ENCODE measurements at regions not wholly inside any gene's neighbourhood (a gene's known extent, or its start where the extent isn't known, plus 50 kb on each side); places are given as distances from the start of the nearest gene placed in this dataset.
"Not testable (repeated sequence)": the region's sequence is repeated elsewhere in the genome, so short reads cannot be mapped to it uniquely, and the experiment has no call there.

DNA sequence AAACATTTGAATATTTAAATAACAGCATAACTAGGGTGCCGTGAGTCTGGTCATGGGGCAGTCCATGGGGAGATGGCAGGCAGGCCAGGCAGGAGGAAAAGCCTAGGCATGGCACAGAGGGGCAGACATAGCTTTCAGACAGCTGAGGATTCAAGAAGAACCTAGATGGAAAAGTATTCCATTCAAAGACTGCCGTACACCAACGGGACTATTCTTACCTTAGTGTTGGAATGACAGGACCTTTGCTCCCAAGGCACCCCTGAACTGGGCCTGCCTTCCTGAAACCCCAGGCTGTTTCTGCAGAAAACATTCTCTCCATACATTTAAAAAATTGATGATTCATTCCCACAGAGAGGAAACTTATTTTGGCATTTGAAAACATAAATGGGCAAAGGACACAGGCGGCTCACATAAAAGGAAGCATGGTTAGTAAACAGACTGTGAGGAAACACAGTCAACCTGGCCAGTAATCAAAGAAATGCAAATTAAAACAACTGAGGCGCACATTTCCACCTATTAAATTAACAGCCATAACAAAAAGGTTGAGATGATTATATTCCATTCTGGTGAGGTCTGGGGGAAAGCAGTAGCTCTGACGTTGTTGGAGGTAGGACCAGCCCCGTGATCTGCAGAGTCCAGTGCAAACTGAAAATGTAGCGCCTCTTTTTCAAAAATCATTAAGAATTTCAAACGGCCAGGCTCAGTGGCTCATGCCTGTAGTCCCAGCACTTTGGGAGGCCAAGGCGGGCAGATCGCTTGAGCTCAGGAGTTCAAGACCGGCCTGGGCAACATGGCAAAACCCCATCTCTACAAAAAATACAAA lies 71.3 kb upstream of the SMAD3 start:
- TF ChIP-seq, protein P1, sequence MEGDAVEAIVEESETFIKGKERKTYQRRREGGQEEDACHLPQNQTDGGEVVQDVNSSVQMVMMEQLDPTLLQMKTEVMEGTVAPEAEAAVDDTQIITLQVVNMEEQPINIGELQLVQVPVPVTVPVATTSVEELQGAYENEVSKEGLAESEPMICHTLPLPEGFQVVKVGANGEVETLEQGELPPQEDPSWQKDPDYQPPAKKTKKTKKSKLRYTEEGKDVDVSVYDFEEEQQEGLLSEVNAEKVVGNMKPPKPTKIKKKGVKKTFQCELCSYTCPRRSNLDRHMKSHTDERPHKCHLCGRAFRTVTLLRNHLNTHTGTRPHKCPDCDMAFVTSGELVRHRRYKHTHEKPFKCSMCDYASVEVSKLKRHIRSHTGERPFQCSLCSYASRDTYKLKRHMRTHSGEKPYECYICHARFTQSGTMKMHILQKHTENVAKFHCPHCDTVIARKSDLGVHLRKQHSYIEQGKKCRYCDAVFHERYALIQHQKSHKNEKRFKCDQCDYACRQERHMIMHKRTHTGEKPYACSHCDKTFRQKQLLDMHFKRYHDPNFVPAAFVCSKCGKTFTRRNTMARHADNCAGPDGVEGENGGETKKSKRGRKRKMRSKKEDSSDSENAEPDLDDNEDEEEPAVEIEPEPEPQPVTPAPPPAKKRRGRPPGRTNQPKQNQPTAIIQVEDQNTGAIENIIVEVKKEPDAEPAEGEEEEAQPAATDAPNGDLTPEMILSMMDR (IDR thresholded peaks at IDR 0.05; ENCODE audit: unreplicated experiment), result no peak
- DNase-seq (ENCODE audit: low spot score), result no peak
- Mint-ChIP-seq H3K9me3 (ENCODE audit: unreplicated experiment) (no peaks in the 10 kb centered on the region), H3K4me3 (ENCODE audit: unreplicated experiment) (no peak overlapping the region), H3K36me3 (ENCODE audit: low read depth, unreplicated experiment) (no peaks in the 10 kb centered on the region), H3K27me3 (ENCODE audit: unreplicated experiment) (peaks cover 1% of the 10 kb centered on the region), H3K4me1 (ENCODE audit: unreplicated experiment) (no peaks in the 10 kb centered on the region), H3K27ac (ENCODE audit: unreplicated experiment) (no peak overlapping the region)

DNA sequence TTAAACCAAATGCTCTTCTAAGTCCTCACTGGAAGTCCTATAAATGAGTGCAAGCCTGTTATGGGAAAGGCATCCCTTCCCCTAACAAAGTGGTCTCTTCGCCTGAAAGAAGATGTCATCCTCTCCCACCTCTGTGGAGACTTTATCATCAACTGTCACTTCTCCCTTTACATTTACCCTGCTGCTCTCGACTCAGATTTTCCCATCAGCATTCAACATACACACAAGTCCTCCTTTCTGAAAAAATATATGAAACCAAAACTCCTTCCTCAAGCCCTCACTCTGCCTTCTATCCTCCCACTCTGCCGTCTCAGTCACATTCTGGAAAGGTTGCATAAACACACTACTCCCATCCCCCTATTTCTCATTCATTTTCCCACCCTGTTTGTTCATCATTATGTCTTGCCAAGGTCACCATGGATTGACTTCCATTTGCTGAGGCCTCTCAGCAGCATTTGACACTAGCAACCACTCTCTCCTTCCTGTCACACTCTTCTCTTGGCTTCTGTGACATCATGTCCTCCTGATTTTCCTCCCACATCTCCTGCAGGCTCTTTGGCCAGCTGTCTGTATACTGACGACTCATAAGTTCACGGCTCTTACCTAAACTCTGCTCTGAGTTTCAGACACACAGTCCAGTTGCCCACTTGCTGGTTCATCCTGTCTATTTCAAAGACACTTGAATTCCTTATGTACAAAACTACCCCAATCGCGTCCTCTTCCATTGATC lies 70.3 kb upstream of the SMAD3 start:
- Mint-ChIP-seq H3K4me1 (ENCODE audit: unreplicated experiment) (no peaks in the 10 kb centered on the region), H3K4me3 (ENCODE audit: unreplicated experiment) (no peak overlapping the region), H3K36me3 (ENCODE audit: low read depth, unreplicated experiment) (no peaks in the 10 kb centered on the region), H3K9me3 (ENCODE audit: unreplicated experiment) (no peaks in the 10 kb centered on the region), H3K27ac (ENCODE audit: unreplicated experiment) (no peak overlapping the region), H3K27me3 (ENCODE audit: unreplicated experiment) (peaks cover 1% of the 10 kb centered on the region)
- no peak for DNase-seq (ENCODE audit: low spot score)
- TF ChIP-seq, protein P1 (IDR thresholded peaks at IDR 0.05; ENCODE audit: unreplicated experiment), result no peak

DNA sequence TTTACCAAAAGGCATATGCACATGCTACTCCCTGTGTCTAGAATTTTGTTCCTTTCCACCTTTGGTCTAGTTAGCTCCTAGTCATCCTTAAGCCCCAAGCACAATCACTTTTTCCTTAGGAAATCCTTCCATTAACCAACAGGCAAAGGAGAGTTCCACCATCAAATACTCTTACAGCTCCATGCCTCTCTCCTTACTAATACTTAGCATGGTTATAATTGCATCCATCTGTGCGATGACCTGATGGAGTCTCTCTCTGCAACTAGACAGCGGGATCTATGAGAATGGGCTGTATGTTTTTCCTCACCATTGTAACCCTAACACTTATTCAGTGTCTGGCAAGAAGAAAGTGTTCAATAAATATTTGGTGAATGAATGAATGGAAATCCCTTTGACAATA lies 69.3 kb upstream of the SMAD3 start:
- H3K27ac Mint-ChIP-seq (ENCODE audit: unreplicated experiment), result no peak overlapping the region
- TF ChIP-seq, protein P1 (IDR thresholded peaks at IDR 0.05; ENCODE audit: unreplicated experiment), result no peak
- H3K4me3 Mint-ChIP-seq (ENCODE audit: unreplicated experiment), result no peak overlapping the region
- no peaks in the 10 kb centered on the region for H3K9me3 Mint-ChIP-seq (ENCODE audit: unreplicated experiment)
- H3K27me3 Mint-ChIP-seq (ENCODE audit: unreplicated experiment), result peaks cover 1% of the 10 kb centered on the region
- DNase-seq (ENCODE audit: low spot score), result no peak
- no peaks in the 10 kb centered on the region for H3K36me3 Mint-ChIP-seq (ENCODE audit: low read depth, unreplicated experiment)
- no peaks in the 10 kb centered on the region for H3K4me1 Mint-ChIP-seq (ENCODE audit: unreplicated experiment)

DNA sequence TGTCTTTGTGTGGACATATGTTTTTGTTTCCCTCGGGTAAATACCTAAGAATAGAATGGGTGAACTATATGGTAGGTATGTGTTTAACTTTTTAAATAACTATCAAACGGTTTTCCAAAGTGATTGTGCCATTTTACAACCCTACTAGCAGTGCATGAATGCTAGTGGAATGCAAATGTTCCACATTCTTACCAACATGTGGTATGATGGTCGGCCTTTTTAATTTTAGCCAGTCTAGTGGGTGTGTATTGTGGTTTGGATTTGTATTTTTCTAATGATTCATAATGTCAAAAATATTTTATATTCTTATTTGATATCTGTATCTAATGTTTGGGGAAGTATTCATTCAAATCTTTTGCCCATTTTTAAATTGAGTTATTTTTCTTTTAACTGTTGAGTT lies 68.2 kb upstream of the SMAD3 start:
- no peak overlapping the region for H3K27ac Mint-ChIP-seq (ENCODE audit: unreplicated experiment)
- H3K36me3 Mint-ChIP-seq (ENCODE audit: low read depth, unreplicated experiment), result no peaks in the 10 kb centered on the region
- no peak for DNase-seq (ENCODE audit: low spot score)
- TF ChIP-seq, protein P1 (IDR thresholded peaks at IDR 0.05; ENCODE audit: unreplicated experiment), result no peak
- H3K27me3 Mint-ChIP-seq (ENCODE audit: unreplicated experiment), result peaks cover 1% of the 10 kb centered on the region
- H3K4me1 Mint-ChIP-seq (ENCODE audit: unreplicated experiment), result no peaks in the 10 kb centered on the region
- no peak overlapping the region for H3K4me3 Mint-ChIP-seq (ENCODE audit: unreplicated experiment)
- no peaks in the 10 kb centered on the region for H3K9me3 Mint-ChIP-seq (ENCODE audit: unreplicated experiment)

DNA sequence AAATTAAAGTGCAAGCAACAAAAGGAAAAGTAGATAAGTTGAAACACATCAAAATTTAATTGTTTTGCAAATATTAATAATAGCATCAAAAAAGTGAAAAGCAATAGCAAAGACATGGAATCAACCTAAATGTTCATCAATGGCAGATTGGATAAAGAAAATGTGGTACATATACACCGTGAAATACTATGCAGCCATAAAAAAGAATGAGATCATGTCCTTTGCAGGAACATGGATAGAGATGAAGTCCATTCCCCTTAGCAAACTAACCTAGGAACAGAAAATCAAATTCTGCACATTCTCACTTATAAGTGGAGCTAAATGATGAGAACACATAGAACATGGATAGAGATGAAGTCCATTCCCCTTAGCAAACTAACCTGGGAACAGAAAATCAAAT lies 67.2 kb upstream of the SMAD3 start:
- H3K9me3 Mint-ChIP-seq (ENCODE audit: unreplicated experiment); H3K36me3 Mint-ChIP-seq (ENCODE audit: low read depth, unreplicated experiment); H3K27me3 Mint-ChIP-seq (ENCODE audit: unreplicated experiment); H3K4me3 Mint-ChIP-seq (ENCODE audit: unreplicated experiment); H3K4me1 Mint-ChIP-seq (ENCODE audit: unreplicated experiment); DNase-seq (ENCODE audit: low spot score); H3K27ac Mint-ChIP-seq (ENCODE audit: unreplicated experiment): not testable (repeated sequence)

Data from endothelial cell (in vitro differentiated cells).